CD4-positive, alpha-beta memory T cell (primary cell): ENCODE measurements at regions not wholly inside any gene's neighbourhood (a gene's known extent, or its start where the extent isn't known, plus 50 kb on each side); places are given as distances from the start of the nearest gene placed in this dataset.

Experiments used
- CTCF ChIA-PET: fragments of 350-600 bp; sonication (Branson Sonifier 250); formaldehyde crosslinking; loops from one replicate; lab custom pipeline; 2021; ENCODE audit warnings: inconsistent platforms; ENCODE audit not compliant: partially characterized antibody; lab: Charles Lee
- POLR2A ChIA-PET: fragments of 350-600 bp; sonication (Branson Sonifier 250); formaldehyde crosslinking; loops from one replicate; lab custom pipeline; 2021; ENCODE audit not compliant: partially characterized antibody; lab: Charles Lee
- DNase-seq, 5 donors: peaks; one replicate each; pipeline versions ENCODE4 v3.0.0 to v3.0.0-alpha.2; 2020 to 2022; ENCODE audit warnings: mixed read lengths in 1 of 5
- H3K27ac ChIP-seq: one replicate; pipeline ENCODE4 v1.7.0; 2013; ENCODE audit warnings: low read depth, low read length
- H3K27me3 ChIP-seq: 2 replicates; pipeline ENCODE4 v1.7.0; 2013; ENCODE audit warnings: mild to moderate bottlenecking, low read length, moderate library complexity; ENCODE audit not compliant: insufficient read depth
- H3K36me3 ChIP-seq: 2 replicates; pipeline ENCODE4 v1.7.0; 2013; ENCODE audit warnings: mild to moderate bottlenecking, low read length, moderate library complexity; ENCODE audit not compliant: insufficient read depth
- H3K4me1 ChIP-seq: 2 replicates; pipeline ENCODE4 v1.7.0; 2013; ENCODE audit warnings: mild to moderate bottlenecking, low read length, moderate library complexity; ENCODE audit not compliant: insufficient read depth
- H3K4me3 ChIP-seq, 2 donors: one replicate each; pipeline ENCODE4 v1.7.0; 2013; ENCODE audit warnings: low read length in 2 of 2, mild to moderate bottlenecking in 1 of 2
- H3K9me3 ChIP-seq, 2 donors: one replicate each; pipeline ENCODE4 v1.7.0; 2013; ENCODE audit warnings: low read length in 2 of 2, control low read depth in 1 of 2; ENCODE audit not compliant: control insufficient read depth in 1 of 2
- H3K27ac Mint-ChIP-seq, 7 donors: one replicate each; pipeline ENCODE4 v1.8.0; 2020 to 2021; ENCODE audit warnings: mixed read lengths in 7 of 7, mild to moderate bottlenecking in 6 of 7, inconsistent platforms in 3 of 7, moderate library complexity in 3 of 7
- H3K27me3 Mint-ChIP-seq, 2 donors: one replicate each; pipeline ENCODE4 v1.8.0; 2020 to 2021; ENCODE audit warnings: mixed read lengths in 2 of 2
- H3K36me3 Mint-ChIP-seq, 2 donors: one replicate each; pipeline ENCODE4 v1.8.0; 2020 to 2021; ENCODE audit warnings: mixed read lengths in 2 of 2, inconsistent platforms in 1 of 2, mild to moderate bottlenecking in 1 of 2
- H3K4me1 Mint-ChIP-seq, 4 donors: one replicate each; pipeline ENCODE4 v1.8.0; 2020 to 2021; ENCODE audit warnings: mixed read lengths in 4 of 4, mild to moderate bottlenecking in 1 of 4
- H3K4me3 Mint-ChIP-seq, 8 donors: one replicate each; pipeline ENCODE4 v1.8.0; 2020 to 2021; ENCODE audit warnings: mixed read lengths in 8 of 8, mild to moderate bottlenecking in 7 of 8, moderate library complexity in 6 of 8, inconsistent platforms in 3 of 8
- H3K9me3 Mint-ChIP-seq, 8 donors: one replicate each; pipeline ENCODE4 v1.8.0; 2020 to 2021; ENCODE audit warnings: mixed read lengths in 8 of 8, mild to moderate bottlenecking in 5 of 8, inconsistent platforms in 3 of 8, moderate library complexity in 1 of 8
- intact Hi-C: fragments of 100-400 bp; cut with micrococcal nuclease; formaldehyde crosslinking; loops from one replicate; pipeline ENCODE4 v1.15.1; 2023

- ChIA-PET POLR2A (no interaction called here), CTCF (no interaction called here)
- H3K4me1 ChIP-seq: no peaks in the 10 kb centered on the region
- Mint-ChIP-seq H3K9me3 (peaks cover 0 to 2% (median 0%) of the 10 kb centered on the region in 8 donors), H3K4me3 (no peak overlapping the region), H3K36me3 (no peaks in the 10 kb centered on the region), H3K27me3 (peaks cover 3 to 10% of the 10 kb centered on the region in 2 donors), H3K27ac (no peak overlapping the region), H3K4me1 (no peaks in the 10 kb centered on the region)
- no peaks in the 10 kb centered on the region for H3K36me3 ChIP-seq
- no peak overlapping the region for H3K27ac ChIP-seq
- intact Hi-C loops: no loop called here
- H3K4me3 ChIP-seq: no peak overlapping the region
- DNase-seq: no peak
- H3K27me3 ChIP-seq: no peaks in the 10 kb centered on the region
- H3K9me3 ChIP-seq: no peaks in the 10 kb centered on the region
Observed at GRCh38 chr13:60214213-60215055, 50.7 kb upstream of the DIAPH3 start.

- no peak for DNase-seq
- no peaks in the 10 kb centered on the region for H3K4me1 Mint-ChIP-seq
- CTCF ChIA-PET: no interaction called here
Observed at GRCh38 chr13:60220072-60220471, 56.3 kb upstream of the DIAPH3 start.

GRCh38 chr13:60221581-60221980 is 57.9 kb upstream of the DIAPH3 start:
- Histone ChIP-seq H3K27me3 (no peaks in the 10 kb centered on the region), H3K27ac (no peak overlapping the region), H3K9me3 (no peaks in the 10 kb centered on the region), H3K4me1 (no peaks in the 10 kb centered on the region), H3K36me3 (no peaks in the 10 kb centered on the region), H3K4me3 (no peak overlapping the region)
- Mint-ChIP-seq H3K4me3 (no peak overlapping the region), H3K36me3 (no peaks in the 10 kb centered on the region), H3K9me3 (peaks cover 0 to 2% (median 0%) of the 10 kb centered on the region in 8 donors), H3K27me3 (peaks cover 4 to 5% of the 10 kb centered on the region in 2 donors), H3K4me1 (no peaks in the 10 kb centered on the region), H3K27ac (no peak overlapping the region)
- POLR2A ChIA-PET: no interaction called here
- CTCF ChIA-PET: no interaction called here
- intact Hi-C loops: no loop called here
- DNase-seq: no peak

More at GRCh38 chr13:60220072-60220471, 56.3 kb upstream of the DIAPH3 start:
- POLR2A ChIA-PET: no interaction called here
- no peaks in the 10 kb centered on the region for H3K36me3 ChIP-seq
- H3K27me3 Mint-ChIP-seq: peaks cover 4 to 6% of the 10 kb centered on the region in 2 donors
- H3K4me1 ChIP-seq: no peaks in the 10 kb centered on the region
- no peak overlapping the region for H3K27ac Mint-ChIP-seq
- no peaks in the 10 kb centered on the region for H3K27me3 ChIP-seq
- intact Hi-C loops: no loop called here
- no peak overlapping the region for H3K4me3 ChIP-seq
- H3K27ac ChIP-seq: no peak overlapping the region
- no peaks in the 10 kb centered on the region for H3K36me3 Mint-ChIP-seq
- H3K9me3 Mint-ChIP-seq: peaks cover 0 to 2% (median 0%) of the 10 kb centered on the region in 8 donors
- H3K4me3 Mint-ChIP-seq: no peak overlapping the region
- no peaks in the 10 kb centered on the region for H3K9me3 ChIP-seq

GRCh38 chr13:60226507-60226906 is 62.8 kb upstream of the DIAPH3 start:
- Histone ChIP-seq H3K36me3 (no peaks in the 10 kb centered on the region), H3K4me1 (no peaks in the 10 kb centered on the region), H3K27ac (no peak overlapping the region), H3K9me3 (no peaks in the 10 kb centered on the region), H3K4me3 (no peak overlapping the region), H3K27me3 (no peaks in the 10 kb centered on the region)
- Mint-ChIP-seq H3K36me3 (no peaks in the 10 kb centered on the region), H3K4me3 (no peak overlapping the region), H3K27me3 (peaks cover 5 to 14% of the 10 kb centered on the region in 2 donors), H3K9me3 (no peaks in the 10 kb centered on the region), H3K4me1 (no peaks in the 10 kb centered on the region), H3K27ac (no peak overlapping the region)
- POLR2A ChIA-PET: no interaction called here
- intact Hi-C loops: no loop called here
- DNase-seq: no peak
- CTCF ChIA-PET: no interaction called here

GRCh38 chr13:60227158-60227557 is 63.4 kb upstream of the DIAPH3 start:
- ChIA-PET CTCF (no interaction called here), POLR2A (no interaction called here)
- Histone ChIP-seq H3K4me3 (no peak overlapping the region), H3K36me3 (no peaks in the 10 kb centered on the region), H3K27ac (no peak overlapping the region), H3K27me3 (no peaks in the 10 kb centered on the region), H3K4me1 (no peaks in the 10 kb centered on the region), H3K9me3 (no peaks in the 10 kb centered on the region)
- Mint-ChIP-seq H3K4me1 (no peaks in the 10 kb centered on the region), H3K9me3 (no peaks in the 10 kb centered on the region), H3K36me3 (no peaks in the 10 kb centered on the region), H3K27ac (no peak overlapping the region), H3K4me3 (no peak overlapping the region), H3K27me3 (peaks cover 5 to 14% of the 10 kb centered on the region in 2 donors)
- no peak for DNase-seq
- intact Hi-C loops: no loop called here

GRCh38 chr13:60229708-60230272 is 66.1 kb upstream of the DIAPH3 start:
- H3K36me3 Mint-ChIP-seq: no peaks in the 10 kb centered on the region
- H3K4me3 Mint-ChIP-seq: no peak overlapping the region
- peaks cover 0 to 2% (median 0%) of the 10 kb centered on the region in 8 donors for H3K9me3 Mint-ChIP-seq
- H3K4me1 ChIP-seq: no peaks in the 10 kb centered on the region
- ChIA-PET CTCF (no interaction called here), POLR2A (no interaction called here)
- no peak for DNase-seq
- intact Hi-C loops: no loop called here
- H3K27ac ChIP-seq: no peak overlapping the region
- no peak overlapping the region for H3K27ac Mint-ChIP-seq
- H3K36me3 ChIP-seq: no peaks in the 10 kb centered on the region
- H3K4me3 ChIP-seq: no peak overlapping the region
- no peaks in the 10 kb centered on the region for H3K4me1 Mint-ChIP-seq
- H3K9me3 ChIP-seq: no peaks in the 10 kb centered on the region
- no peaks in the 10 kb centered on the region for H3K27me3 ChIP-seq
- H3K27me3 Mint-ChIP-seq: peaks cover 11 to 16% of the 10 kb centered on the region in 2 donors

- H3K9me3 ChIP-seq: no peaks in the 10 kb centered on the region
- H3K27ac ChIP-seq: no peak overlapping the region
- no peaks in the 10 kb centered on the region for H3K4me1 Mint-ChIP-seq
- ChIA-PET POLR2A (no interaction called here), CTCF (no interaction called here)
- H3K4me1 ChIP-seq: no peaks in the 10 kb centered on the region
- no peaks in the 10 kb centered on the region for H3K27me3 ChIP-seq
- no peak for DNase-seq
- no peaks in the 10 kb centered on the region for H3K36me3 Mint-ChIP-seq
- no peak overlapping the region for H3K27ac Mint-ChIP-seq
- H3K27me3 Mint-ChIP-seq: peaks cover 14 to 16% of the 10 kb centered on the region in 2 donors
- H3K36me3 ChIP-seq: no peaks in the 10 kb centered on the region
- peaks cover 0 to 2% (median 0%) of the 10 kb centered on the region in 8 donors for H3K9me3 Mint-ChIP-seq
- no peak overlapping the region for H3K4me3 Mint-ChIP-seq
- H3K4me3 ChIP-seq: no peak overlapping the region
- intact Hi-C loops: no loop called here
Observed at GRCh38 chr13:60230593-60230992, 66.9 kb upstream of the DIAPH3 start.
